ENCODE measurements at regions not wholly inside any gene's neighbourhood (a gene's known extent, or its start where the extent isn't known, plus 50 kb on each side); places are given as distances from the start of the nearest gene placed in this dataset.

DNA sequence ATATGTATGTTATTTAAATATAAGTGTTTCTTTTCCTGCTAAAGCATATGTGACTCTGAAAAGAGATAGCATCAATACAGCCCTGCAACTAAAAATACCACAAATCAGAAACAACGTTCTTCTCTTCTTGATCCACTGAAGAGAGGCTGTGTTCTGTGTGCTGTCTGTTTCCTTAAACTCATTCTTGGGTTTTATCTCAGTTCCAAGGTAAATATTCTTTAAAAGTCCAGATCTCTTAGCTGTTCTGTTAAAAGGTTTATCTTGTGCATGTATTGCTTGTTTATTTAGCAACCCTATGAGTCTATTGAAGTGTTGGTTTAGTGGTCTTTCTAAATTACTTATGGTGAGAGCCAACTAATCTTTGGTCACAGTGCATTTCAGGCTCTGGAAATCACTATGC, 173.3 kb upstream of the NT5C1B start:
- ChIA-PET POLR2A (no interaction called here), CTCF (no interaction called here)

DNA sequence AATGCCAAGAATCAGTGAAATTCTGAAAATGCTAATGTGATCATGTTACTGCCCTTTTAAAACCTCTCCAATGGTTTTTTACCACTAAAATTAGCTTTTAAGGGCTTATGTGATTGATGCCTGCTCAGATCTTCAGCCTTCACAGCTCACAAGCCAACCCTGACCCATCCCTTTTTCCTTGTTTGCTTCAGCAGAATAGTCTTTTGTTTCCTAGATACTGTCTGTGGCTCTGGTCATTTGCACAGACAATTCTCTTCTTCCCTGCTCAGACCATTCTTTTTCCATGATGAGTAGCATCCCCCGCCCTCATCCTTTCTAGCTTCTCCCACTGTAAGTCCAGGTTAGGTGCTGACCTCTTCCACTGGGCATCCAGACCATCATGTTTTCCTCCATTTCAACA, 164.9 kb upstream of the NT5C1B start:
- POLR2A ChIA-PET, result no interaction called here

DNA sequence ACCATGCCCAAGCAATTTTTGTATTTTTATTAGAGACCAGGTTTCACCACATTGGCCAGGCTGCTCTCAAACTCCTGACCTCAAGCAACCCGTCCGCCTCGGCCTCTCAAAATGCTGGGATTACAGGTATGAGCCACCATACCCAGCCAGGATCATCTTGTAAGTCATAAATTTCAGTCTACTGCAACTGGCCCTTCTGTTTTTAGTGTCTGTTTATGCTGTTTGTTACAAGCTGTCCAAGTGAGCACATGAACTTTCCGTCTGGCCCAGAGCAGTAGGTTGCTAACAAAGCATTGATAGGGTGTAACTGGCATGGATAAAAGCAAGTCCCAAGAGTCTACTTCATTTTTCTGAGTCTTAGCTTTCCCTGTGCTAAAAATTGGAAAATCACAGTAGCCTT, 164.4 kb upstream of the NT5C1B start:
- POLR2A ChIA-PET, result no interaction called here
- CTCF ChIA-PET, result no interaction called here

More for the DNA sequence above, 164.9 kb upstream of the NT5C1B start:
- CTCF ChIA-PET, result no interaction called here

DNA sequence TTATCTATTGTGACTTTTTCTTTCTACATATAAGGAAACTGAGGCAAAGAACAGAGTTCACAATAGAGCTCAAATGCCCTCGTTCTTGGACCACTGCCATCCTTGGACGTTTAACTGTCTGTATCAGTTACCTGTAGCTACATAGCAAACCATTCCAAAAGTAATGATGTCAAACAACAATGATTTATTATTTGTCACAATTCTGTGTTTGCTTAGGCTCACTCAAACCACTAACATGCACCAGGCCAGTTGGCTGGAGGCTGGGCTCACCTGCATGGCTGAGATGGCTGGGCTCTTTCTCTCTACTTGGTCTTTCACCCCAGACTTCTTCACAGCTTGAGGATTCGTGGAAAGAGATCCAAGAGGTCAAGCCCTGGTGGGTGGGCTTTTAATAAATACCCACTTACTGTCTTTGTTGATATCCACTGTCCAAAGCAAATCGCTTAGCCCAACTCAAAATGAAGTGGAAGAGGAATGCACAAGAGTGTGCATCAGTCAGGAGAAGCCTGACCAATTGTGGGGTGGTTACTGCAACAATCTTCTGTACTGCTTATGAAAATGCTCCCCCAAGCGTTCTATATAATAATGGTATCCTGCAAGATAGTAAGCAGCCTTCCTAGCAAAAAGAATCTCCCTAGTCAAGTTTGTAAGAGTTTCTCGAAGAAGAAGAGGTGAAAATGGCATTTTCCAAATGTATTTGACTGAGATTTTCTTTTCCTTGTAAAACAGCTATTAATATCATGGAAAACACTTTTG, 163.5 kb upstream of the NT5C1B start:
- ChIA-PET POLR2A (no interaction called here), CTCF (interaction anchor here (0.8 kb wide), 1 partner anchor 364 kb away, joined by 3 read pairs; no protein-coding TSS in a partner anchor)

DNA sequence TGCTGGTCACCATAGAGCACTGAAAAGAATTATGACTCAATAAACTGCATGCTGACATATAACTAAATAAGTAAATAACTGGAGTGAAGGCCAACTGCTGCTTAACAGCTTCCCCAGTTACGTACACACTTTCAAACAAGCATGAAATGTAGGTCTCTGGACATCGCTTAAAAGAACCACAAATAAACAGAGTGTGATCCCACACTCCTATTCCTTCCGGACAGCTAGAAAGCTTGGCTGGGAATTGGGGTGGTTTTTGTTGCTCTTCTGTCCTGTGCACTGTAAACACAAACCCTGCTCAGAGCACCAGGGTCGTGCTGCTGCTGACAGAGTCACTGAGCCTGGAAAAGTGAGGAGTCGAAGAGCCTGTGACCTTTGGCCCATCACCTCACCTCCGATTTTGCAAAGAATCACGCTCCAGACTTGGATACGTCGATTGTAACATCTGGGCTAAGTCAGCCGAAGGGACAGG, 162.7 kb upstream of the NT5C1B start:
- CTCF ChIA-PET, result no interaction called here
- POLR2A ChIA-PET, result no interaction called here

DNA sequence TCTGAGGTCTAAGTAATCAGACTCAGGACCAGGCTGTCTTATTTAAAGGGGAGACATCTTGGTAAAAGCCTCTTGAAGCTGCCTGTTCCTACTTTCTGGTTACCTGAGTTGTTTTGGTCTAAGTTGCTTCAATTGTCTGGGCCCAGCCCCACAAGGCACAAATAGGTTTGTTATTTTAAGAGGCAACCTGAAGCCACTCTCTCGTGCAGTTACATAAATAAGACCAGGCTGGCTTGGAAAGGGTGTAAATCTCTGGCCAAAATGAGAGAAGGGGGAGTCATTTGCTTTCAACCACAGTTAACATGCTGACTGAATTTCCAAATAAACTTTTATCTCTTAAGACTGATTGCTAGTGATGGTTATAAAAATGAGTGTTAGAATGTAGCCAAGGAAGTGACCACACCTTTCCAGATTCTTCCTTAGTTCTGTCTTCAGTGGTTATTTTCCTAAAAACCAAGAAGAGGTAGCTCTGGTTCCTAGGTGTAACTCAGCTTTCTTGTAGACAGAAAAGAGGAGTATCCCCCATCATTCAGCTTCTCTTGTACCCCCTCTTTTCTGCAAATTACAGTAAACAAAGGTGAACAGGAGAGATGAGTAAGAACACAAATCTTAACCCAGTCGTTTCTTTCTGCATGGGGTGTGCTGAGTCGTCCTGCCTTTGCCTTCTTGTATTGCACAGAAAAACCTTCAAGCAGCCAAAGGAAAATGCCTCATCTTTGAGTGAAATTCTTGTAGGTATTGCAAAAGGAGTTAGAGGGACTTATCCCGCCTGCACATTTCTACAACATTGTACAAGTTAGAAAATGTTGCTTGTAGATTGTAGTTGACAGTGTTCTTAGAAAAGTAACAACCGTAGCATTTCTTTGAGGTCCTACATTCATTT, 161.5 kb upstream of the NT5C1B start:
- CTCF ChIA-PET, result no interaction called here
- POLR2A ChIA-PET, result no interaction called here

DNA sequence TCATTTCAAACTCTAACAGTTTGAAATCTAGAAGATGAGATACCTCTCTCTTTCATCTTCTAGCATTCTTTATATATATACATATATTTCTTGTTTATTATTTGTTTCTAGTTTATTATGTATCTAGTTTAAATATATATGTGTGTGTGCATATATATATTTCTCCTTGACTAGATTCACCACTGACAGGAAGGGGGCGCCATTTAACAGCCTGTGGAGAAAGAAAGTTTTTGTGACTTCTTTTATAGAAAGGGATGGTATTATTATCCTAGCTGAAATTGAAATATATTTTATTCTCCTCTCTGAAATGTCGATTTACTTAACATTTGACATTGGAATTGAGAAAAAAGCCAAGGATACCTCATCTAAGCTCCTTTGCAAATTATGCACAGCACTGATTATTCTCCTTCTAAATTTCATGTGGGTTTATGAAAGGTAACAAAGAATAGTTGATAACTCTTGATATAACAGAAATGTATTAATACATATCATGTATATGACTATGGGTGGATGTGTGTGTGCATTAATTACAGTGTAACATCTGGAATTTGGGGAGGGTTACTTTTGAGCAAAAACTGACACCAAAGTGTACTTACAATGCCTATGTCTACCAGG, 160.7 kb upstream of the NT5C1B start:
- ChIA-PET CTCF (interaction anchor here (1.4 kb wide), 1 partner anchor 611 kb away, joined by 5 read pairs; no protein-coding TSS in a partner anchor), POLR2A (no interaction called here)

DNA sequence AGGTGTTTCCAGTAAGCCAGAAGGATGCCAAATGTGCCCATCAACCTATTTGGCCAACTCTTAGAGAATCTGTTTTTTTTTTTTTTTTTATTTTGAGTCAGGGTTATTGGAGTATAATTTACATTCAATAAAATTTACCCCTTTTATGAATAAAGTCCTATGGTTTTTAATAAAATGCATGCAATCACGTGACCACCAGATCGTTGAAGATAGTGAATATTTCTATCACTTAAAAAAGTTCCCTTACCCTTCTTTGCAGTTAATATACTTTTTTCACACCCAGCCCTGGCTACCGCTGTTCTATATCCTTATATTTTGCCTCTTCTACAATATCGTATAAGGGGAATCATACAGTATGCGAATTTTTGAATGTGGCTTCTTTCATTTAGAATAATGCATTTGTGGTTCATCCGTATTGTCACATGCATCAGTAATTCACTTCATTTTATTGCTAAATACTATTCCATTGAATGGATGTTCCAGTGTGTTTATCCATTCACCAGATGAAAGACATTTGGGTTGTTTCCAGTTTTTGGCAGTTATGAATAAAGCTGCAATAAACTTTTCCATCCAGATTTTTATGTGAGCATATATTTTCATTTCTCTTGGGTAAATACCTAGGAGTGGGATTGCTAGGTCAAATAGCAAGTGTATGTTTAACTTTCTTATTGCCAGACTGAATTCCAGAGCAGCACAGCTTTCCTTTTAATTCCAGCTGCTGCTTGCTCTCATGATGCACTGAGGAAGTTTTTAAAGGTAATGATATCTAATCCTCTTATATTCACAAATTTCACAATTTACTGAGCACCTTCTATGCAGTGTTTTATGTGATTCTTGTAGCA, 156.3 kb upstream of the NT5C1B start:
- ChIA-PET POLR2A (no interaction called here), CTCF (interaction anchor here (0.7 kb wide), 1 partner anchor 942 kb away, joined by 3 read pairs; no protein-coding TSS in a partner anchor)

DNA sequence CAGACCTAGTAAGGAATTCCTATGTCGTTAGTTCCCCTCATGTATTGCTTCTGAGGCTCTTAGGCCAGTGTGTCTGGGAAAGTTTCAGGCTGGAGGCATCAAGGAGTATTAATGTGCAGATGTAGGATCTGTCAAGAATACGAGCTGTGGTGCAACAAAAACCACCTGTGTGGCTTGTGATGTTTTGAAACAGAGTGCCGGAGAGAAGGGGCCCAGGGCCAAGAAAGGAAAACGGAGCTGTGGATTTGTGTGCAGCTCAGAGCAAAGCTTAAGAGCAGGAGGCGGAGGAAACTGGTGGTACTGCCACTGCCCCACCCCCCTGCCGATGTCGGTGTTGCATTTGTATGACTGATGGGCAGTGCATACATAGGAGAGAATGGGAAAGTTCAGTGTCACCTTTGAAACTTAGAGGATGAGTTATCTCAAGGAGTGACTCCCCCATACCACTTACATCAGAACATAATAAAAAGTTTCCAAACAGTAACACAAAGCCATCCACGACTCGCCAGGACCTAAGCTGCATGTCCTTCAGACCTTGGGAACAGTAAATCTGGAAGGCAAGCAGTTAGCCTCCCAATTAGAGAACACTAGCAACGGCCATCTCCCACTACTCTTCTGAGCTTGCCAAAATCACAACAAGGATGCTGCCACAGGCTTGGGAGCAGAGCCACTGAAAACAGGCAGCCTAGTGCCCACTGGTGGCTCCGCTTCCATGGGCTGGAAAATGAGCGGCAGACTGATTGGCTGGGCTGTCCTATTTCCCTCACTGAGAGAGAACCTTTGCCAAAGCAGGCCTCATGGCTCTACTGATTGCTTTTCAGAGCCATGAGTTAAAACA, 152.7 kb upstream of the NT5C1B start:
- CTCF ChIA-PET, result no interaction called here
- POLR2A ChIA-PET, result no interaction called here

DNA sequence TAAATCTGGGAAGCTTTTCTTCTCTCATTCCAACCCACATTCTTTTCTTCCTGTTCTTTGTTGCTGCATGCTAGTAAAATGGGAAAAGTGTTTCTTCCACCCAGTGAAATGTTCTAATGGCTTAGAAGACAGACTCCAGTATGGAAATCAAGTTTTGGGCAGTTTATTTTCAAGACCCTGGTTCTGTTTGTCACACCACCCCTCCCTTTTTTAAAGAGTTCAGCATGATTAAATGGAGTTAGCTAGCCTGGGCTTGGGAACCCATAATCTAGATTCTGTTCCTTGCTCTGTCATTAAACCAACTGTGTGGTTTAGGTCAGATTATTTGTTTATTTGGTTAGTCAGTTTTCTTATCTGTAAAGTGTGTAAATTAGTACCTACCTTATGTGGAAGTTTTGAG, 151.8 kb upstream of the NT5C1B start:
- ChIA-PET CTCF (no interaction called here), POLR2A (no interaction called here)

DNA sequence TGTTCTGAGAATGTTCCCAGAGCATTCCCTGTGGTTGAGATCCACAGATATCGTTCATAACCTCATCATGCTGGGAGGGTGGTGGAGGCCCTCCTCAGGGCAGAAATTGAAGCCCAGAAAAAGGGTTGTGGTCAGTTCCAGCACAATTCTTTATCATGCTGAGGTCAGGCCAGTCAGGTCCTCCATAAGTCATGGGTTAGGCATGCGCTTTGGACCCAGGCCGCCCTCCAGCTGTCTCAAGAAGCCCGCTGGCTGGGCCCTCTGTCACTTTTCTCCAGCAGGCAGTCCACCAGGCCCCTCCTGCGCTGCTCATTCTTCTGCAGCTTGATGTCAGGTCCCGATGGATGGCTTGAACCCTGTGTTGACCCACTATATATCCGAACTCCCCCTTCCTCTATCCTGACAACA, 151.1 kb upstream of the NT5C1B start:
- CTCF ChIA-PET, result no interaction called here

DNA sequence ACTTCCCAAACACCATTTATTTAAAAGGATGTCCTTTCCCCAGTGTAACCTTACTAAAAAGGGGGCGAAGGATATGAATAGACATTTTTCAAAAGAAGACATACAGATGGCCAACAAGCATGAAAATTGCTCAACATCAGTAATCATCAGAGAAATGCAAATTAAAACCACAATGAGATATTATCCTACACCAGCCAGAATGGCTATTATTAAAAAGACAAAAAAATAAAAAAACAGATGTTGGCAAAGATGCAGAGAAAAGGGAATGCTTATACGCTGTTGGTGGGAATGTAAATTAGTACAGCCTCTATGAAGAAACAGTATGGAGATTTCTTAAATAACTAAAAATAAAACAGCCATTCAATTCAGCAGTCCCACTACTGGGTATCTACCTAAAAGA, 142.3 kb upstream of the NT5C1B start:
- ChIA-PET POLR2A (no interaction called here), CTCF (no interaction called here)

More for the DNA sequence above, 151.1 kb upstream of the NT5C1B start:
- POLR2A ChIA-PET, result no interaction called here

DNA sequence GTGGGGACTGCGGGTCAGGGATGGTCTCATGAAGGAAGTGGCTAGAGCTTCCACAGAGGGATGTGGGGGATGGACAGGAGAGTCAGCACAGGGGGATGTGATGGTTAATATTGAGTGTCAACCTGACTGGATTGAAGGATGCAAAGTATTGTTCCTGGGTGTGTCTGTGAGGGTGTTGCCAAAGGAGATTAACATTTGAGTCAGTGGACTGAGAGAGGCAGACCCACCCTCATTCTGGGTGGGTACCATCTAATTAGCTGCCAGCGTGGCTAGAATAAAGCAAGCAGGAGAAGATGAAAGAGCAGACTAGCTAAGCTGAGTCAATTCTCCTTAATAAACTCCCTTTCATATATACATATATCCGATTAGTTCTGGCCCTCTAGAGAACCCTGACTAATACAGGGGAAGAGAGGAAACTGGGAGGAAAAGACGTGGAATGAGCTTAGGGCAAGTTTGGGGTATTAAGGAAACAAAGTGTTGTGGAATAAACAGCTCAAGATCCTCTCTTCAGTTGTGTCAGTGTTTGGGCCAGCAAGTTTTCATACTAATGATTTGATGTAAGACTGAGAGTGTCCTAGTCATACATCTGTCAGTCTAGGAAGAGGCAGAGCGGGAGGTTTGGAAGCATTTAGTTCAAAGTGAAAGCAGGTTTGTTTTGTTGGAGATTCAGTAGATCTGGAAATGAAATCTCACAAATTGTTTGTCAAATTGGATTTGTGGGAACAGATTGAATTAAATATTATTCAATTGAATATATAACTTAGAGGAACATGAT, 135.2 kb upstream of the NT5C1B start:
- POLR2A ChIA-PET, result no interaction called here

DNA sequence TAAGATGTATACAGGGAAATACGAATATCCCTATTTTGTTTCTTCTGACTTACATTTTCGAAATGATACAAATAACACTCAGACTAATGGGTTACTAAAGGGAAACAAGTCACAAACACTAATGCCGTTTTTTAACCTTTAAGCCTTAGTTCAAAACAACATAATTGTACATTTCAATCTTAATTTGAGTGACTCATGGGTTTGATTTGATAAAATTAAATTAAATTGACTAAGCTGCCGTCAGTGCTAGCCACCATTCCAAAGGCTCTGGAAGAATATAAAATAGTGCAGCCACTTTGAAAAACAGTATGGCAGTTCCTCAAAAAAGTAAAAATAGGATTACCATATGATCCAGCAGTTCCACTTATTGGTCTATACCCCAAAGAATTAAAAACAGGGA, 133.8 kb upstream of the NT5C1B start:
- POLR2A ChIA-PET, result no interaction called here
- CTCF ChIA-PET, result no interaction called here

More for the DNA sequence above, 135.2 kb upstream of the NT5C1B start:
- CTCF ChIA-PET, result no interaction called here

DNA sequence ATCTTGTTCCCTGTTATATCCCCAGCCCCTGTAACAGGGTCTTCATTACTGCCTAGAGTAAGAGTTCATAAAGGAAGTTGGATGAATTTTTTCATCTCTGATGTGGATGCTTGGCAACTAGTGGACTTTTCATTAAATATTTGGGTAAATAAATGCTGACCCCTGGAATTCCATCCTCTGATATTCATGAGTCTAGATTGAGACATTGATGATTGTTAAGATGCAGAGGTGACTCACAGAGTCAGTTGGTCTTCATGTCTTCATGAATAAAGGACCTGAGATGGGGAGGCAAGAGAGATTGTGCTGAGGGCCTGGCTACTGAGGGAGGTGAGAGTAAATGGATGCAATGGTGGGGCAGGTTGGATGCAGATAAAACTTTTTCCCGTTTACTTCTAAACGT, 132.7 kb upstream of the NT5C1B start:
- CTCF ChIA-PET, result no interaction called here
- POLR2A ChIA-PET, result no interaction called here

DNA sequence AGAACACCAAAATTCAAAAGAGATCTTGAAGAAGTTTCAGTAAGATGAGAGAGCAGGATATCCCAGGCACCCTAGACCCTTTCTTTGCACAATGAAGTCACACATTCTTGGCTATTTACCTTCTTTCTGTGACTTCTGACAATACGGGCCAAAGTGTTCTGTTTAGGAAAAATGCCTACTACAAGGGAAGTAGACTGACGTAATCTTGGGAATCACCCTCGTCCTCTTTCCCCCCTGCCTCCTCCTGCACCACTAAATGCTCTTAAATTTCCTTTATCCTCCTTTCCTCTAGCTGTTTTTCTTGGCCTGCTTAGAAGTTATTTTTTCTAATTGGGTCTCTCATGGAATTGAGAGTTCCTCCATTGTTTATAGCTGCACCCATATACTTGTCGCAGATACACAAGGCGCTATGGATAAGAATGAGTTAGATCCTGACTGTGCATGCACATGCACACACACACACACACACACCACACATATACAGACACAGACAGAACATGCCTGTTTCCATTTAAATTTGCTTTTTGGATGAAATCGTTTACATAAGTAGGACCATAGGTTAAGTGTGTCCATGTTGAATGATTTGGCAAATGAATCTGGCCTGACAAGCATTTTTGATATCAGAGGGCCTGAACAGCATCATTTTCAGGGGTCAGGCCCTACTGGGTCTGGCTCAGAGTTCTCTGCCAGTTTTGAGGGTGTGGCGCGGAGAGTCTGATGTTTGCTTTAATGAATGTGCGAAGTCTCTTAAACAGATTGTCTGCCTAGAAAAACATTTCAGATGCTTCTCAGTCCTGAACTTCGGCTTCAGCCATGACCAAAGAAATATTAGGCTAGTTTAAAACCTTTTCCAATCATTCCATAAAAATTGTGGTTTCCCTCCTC, 131.9 kb upstream of the NT5C1B start:
- ChIA-PET CTCF (no interaction called here), POLR2A (no interaction called here)

DNA sequence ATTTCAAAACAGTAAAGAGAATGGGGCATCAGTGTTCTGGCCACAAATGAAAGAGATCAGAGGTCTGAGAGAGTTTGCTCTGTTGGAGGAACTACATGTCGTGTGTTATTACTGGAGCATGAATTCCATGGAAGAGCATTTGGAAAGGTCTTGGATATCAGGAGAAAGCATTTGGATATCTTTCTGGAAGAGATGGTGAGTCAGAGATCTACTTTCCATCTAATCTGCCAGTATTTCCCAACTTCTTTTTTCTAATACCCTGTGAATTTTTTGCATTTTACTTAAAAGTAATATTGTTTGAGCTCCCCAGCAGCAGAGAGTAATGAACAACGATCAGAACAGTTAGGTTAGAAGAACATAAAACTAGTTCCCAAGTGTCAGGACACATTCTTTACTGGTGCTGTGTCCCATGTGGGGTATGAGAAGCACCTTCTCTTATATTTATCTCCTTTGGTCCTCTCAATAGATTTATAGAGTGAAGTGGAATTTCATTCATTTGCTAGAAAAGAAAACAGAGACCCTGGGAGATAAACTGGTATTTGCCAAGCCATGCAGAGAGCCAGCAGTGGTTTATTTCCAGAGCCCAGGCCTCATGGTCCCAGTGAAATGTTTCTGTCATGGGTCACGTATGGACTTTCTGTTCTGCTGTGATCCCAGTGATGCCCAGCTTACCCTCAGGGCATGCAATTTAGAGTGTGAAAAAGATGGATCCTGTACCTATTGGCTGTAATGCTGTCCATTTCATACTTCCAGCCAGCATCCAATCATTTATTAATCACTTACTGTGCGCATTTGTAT, 130.8 kb upstream of the NT5C1B start:
- ChIA-PET CTCF (no interaction called here), POLR2A (no interaction called here)
